Small intestine (tissue), 7 donors: ENCODE measurements at regions not wholly inside any gene's neighbourhood (a gene's known extent, or its start where the extent isn't known, plus 50 kb on each side); places are given as distances from the start of the nearest gene placed in this dataset.

Experiments
- DNase-seq, 2 donors: peaks; one replicate each; pipeline versions ENCODE4 v3.0.0 to v3.0.0-alpha.2; 2013
- FAIRE-seq: peaks from 2 replicates; lab custom pipeline; 2012; peaks lifted over from hg19 to GRCh38; lab: Jason Lieb, UNC
- H3K27ac ChIP-seq, 3 donors: one replicate each; pipeline ENCODE4 v1.5.1; 2013; ENCODE audit warnings: low read length in 2 of 3, mild to moderate bottlenecking in 2 of 3, control low read depth in 1 of 3, inconsistent platforms in 1 of 3, low read depth in 1 of 3, moderate library complexity in 1 of 3
- H3K27me3 ChIP-seq, 3 donors: one replicate each; pipeline ENCODE4 v1.6.1; 2013; ENCODE audit warnings: low read length in 3 of 3, inconsistent platforms in 1 of 3; ENCODE audit not compliant: control insufficient read depth in 3 of 3, insufficient read depth in 3 of 3
- H3K36me3 ChIP-seq, 3 donors: one replicate each; pipeline ENCODE4 v1.6.1; 2013; ENCODE audit warnings: low read length in 3 of 3, inconsistent platforms in 1 of 3, low read depth in 1 of 3, mild to moderate bottlenecking in 1 of 3, moderate library complexity in 1 of 3; ENCODE audit not compliant: control insufficient read depth in 3 of 3, insufficient read depth in 2 of 3
- H3K4me1 ChIP-seq, 3 donors: one replicate each; pipeline ENCODE4 v1.6.1; 2013; ENCODE audit warnings: low read length in 2 of 3, inconsistent platforms in 1 of 3, low read depth in 1 of 3, mild to moderate bottlenecking in 1 of 3, moderate library complexity in 1 of 3; ENCODE audit not compliant: control insufficient read depth in 3 of 3, insufficient read depth in 2 of 3
- H3K4me3 ChIP-seq, 3 donors: one replicate each; pipeline ENCODE4 v1.5.1; 2013; ENCODE audit warnings: low read length in 3 of 3, control low read depth in 1 of 3, inconsistent platforms in 1 of 3, low read depth in 1 of 3, mild to moderate bottlenecking in 1 of 3, moderate library complexity in 1 of 3
- H3K9me3 ChIP-seq, 2 donors: one replicate each; pipeline ENCODE4 v1.6.1; 2013; ENCODE audit warnings: low read depth in 1 of 2, low read length in 1 of 2; ENCODE audit not compliant: control insufficient read depth in 2 of 2, insufficient read depth in 1 of 2
- WGBS, 3 donors: extraction: QIAGEN DNeasy Blood & Tissue Kit; methylation state at CpG; one replicate each; pipeline ENCODE4 v1.1.7; 2013; 5-methylcytosine and 5-hydroxymethylcytosine counted together
- donor health status: healthy with polysubstance abuse.
- donor health status: control.
- donor health status: control.
- donor health status: Bipolar disorder and iron deficiency.
- donor health status: healthy.

DNA sequence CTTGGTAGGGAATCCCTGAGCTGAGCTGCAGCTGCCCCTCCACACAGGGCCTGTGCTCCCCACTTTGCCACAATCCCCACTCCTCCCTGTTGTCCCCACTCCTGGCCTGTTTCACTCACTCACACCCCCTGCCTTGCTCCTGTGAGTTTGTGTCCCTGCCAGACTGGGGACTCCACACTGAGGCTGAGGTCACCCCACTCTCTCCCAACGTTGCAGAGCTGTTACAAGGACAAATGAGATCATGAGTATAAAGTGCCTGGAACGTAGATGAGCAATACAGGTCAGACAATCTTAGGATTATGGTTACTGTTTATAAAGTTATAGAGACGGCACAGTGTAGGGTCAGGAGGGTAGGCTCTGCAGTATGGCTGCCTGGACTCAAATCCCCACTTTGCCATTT lies 426.0 kb upstream of the SULF2 start:
- DNase-seq (no peak), FAIRE-seq (no peak)
- H3K36me3 ChIP-seq = no peaks in the 10 kb centered on the region
- WGBS, 3 donors = 20 to 52% (median 28%) methylated on average over 3 of the region's 3 CpGs
- H3K9me3 ChIP-seq = no peaks in the 10 kb centered on the region
- H3K4me1 ChIP-seq = no peaks in the 10 kb centered on the region
- H3K27ac ChIP-seq = no peak overlapping the region
- no peak overlapping the region for H3K4me3 ChIP-seq
- no peaks in the 10 kb centered on the region for H3K27me3 ChIP-seq

DNA sequence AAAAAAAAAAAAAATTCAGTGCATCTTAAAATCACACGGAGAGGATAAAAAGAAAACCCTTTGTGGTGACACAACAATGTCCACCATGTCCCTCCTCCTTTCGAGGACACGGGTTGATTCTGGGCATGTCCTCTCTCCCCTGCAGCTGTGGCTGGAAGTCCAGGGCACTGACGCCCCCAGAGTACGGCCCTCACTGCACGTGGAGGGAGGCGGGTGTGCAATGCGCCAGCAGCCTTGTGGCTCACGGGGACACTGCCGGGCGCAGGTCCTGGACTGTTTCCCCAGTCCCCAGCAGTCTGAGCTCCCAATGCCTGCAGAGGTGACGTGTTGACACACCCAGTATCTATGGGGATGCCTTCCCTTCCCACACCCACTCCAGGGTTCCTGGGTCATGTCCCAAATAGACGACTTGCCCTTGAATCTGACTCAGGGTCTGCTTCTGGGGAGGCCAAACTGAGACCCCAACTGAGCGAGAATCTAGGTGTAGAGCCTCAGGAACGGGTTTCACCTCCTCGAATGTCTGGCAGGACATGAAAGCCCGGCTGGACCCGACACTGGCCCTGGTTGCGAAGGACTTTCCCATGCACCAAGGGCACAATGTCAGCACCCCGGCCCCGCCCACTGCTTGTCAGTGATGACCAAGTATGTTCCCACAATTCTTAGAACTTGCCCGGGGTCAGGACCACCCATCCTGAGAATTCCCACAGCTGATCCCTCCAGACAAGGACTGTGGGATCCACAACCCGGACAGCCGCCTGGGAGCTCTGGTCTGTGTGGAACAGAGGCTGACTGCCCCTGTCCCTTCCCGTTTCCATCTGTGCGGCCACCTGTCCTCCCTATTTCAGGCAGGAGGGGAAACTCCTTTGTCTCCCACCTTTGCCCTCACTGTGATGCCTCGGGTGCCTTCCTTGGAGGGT lies 425.1 kb upstream of the SULF2 start:
- H3K4me3 ChIP-seq = no peak overlapping the region
- no peaks in the 10 kb centered on the region for H3K4me1 ChIP-seq
- H3K27me3 ChIP-seq = no peaks in the 10 kb centered on the region
- DNase-seq (no peak), FAIRE-seq (no peak)
- no peaks in the 10 kb centered on the region for H3K36me3 ChIP-seq
- no peak overlapping the region for H3K27ac ChIP-seq
- no peaks in the 10 kb centered on the region for H3K9me3 ChIP-seq
- WGBS, 3 donors = 57 to 77% (median 65%) methylated on average over 27 of the region's 27 CpGs

DNA sequence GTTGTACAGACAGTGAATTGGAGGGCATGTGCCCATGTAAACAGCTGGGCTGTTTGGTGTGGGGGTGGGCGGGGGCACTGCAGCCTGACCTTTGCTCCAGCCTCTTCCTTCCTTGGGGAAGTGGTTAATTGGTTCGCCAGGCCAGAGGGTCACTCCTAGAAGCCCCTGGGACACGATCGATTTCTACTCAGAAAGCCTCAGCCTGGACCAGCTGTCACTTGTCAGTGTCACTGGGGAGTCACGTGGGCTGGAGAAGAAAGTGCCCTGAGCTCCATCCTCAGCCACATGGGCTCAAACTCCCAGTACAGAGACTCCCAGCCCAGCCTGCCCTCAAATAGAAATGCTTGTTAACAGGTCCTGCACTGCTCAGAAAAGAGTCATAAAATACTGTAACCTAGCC lies 423.8 kb upstream of the SULF2 start:
- Histone ChIP-seq H3K4me1 (no peaks in the 10 kb centered on the region), H3K4me3 (no peak overlapping the region), H3K9me3 (no peaks in the 10 kb centered on the region), H3K27me3 (no peaks in the 10 kb centered on the region), H3K36me3 (no peaks in the 10 kb centered on the region), H3K27ac (no peak overlapping the region)
- peak in 1 of 2 donors; percentile 25 for DNase-seq
- 3 to 13% (median 5%) methylated on average over 5 of the region's 5 CpGs for WGBS, 3 donors
- FAIRE-seq = no peak

DNA sequence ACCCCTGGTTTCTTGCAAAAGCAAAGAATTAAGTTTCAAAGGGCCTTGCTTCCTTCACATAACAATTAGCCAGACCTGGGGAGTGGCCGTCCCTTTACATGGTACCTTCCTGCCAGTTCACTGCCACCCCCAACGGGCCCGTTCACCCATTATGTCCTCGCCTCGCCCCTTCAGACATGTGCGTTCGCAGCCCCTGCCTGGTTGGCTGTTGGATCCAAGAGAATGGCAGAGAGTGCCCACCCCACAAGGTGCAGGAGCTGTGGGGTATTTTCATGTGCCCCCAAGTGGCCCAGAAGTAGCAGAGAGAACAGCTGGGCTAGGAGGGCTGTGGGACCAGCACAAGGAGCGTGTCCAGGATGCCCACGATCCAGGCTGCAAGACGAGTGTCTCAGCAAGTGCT lies 422.9 kb upstream of the SULF2 start:
- Histone ChIP-seq H3K9me3 (no peaks in the 10 kb centered on the region), H3K27ac (no peak overlapping the region), H3K4me1 (no peaks in the 10 kb centered on the region), H3K27me3 (no peaks in the 10 kb centered on the region), H3K4me3 (no peak overlapping the region), H3K36me3 (no peaks in the 10 kb centered on the region)
- FAIRE-seq (no peak), DNase-seq (no peak)
- 85 to 89% (median 88%) methylated on average over 10 of the region's 10 CpGs for WGBS, 3 donors

DNA sequence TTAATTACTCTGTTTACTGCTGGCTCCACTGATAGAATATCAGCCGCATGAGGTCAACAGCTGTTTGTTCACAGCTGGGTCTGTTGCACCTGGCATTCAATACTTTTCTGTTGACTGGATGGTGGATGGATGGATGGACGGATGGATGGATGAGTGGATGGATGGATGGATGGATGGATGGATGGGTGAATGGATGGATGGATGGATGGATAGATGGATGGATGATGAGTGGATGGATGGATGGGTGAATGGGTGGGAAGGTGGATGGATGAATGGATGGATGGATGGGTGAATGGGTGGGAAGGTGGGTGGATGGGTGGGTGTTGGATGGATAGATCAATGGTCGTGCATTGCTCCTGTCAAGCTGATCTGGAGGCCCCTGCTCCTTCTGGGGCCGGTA lies 422.2 kb upstream of the SULF2 start:
- Histone ChIP-seq H3K4me3 (no peak overlapping the region), H3K36me3 (no peaks in the 10 kb centered on the region), H3K4me1 (no peaks in the 10 kb centered on the region), H3K27ac (no peak overlapping the region), H3K9me3 (no peaks in the 10 kb centered on the region), H3K27me3 (no peaks in the 10 kb centered on the region)
- FAIRE-seq (no peak), DNase-seq (no peak)
- 72 to 81% (median 75%) methylated on average over 4 of the region's 4 CpGs for WGBS, 3 donors

DNA sequence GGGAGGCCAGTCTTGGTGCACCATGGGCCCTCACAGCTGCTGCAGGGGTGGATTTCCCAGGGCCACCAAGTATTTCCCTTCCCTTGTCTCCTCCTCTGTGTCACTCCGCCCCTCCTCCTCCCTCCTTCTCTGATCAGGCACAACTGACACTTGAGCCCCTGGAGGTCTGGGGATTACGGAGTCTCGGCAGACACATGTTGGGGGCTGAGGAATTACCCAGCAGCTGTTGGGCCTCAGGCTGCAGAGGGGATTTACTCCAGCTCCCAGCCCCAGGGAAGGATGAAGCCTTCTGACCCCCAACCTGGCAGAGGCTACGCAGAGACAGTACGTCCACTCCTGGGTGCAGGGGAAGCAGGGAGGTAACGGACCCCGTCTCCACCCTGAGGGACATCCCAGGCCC lies 420.5 kb upstream of the SULF2 start:
- no peak for DNase-seq
- Histone ChIP-seq H3K27ac (no peak overlapping the region), H3K27me3 (no peaks in the 10 kb centered on the region), H3K9me3 (no peaks in the 10 kb centered on the region), H3K4me3 (no peak overlapping the region), H3K36me3 (no peaks in the 10 kb centered on the region), H3K4me1 (no peaks in the 10 kb centered on the region)
- no peak for FAIRE-seq
- 87 to 91% (median 88%) methylated on average over 7 of the region's 7 CpGs for WGBS, 3 donors

DNA sequence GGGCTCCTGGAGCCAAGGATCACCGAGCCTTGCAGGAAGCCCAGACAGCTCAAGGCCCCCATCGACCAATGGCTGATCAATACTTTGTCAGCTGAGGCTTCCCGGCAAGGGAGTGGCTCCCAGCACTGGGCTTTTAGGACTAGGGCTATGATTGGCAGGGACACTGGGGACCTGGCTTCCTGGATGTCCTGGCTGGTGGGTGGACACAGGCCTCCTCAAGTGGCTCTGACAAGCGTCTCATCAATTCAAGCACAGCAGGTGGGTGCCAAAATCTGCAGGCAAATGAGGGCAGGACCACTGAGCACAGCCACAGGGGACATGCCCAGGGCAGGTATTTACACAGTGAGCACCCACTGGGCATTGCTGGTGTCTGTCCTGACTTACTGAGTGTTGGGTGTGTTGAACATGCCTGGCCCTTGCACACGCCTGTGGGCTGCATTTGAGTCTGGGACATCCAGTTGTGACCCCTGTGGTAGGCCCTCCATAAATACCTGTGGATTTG lies 420.1 kb upstream of the SULF2 start:
- Histone ChIP-seq H3K4me1 (no peaks in the 10 kb centered on the region), H3K9me3 (no peaks in the 10 kb centered on the region), H3K4me3 (no peak overlapping the region), H3K27me3 (no peaks in the 10 kb centered on the region), H3K27ac (no peak overlapping the region), H3K36me3 (no peaks in the 10 kb centered on the region)
- no peak for FAIRE-seq
- no peak for DNase-seq
- 52 to 73% (median 65%) methylated on average over 5 of the region's 5 CpGs for WGBS, 3 donors

DNA sequence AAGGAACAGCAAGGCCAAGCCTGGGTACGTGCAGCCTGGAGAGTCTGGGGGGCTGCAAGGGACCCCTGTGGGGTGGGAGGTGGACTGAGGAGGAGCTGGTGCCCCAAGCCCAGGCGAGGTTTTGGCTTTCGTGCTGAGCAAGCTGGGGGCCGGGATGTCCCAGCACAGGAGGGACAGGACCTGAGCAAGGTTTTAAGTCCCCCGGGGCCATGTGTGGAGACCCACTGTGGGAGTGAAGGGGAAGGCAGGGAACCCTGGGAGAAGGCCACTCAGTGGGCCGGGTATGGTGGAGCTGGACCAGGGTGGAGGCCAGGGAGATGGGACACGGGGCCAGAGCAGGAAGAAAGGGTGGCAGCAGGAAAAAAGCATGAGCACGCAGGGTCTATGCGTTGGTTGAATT lies 419.2 kb upstream of the SULF2 start:
- FAIRE-seq (no peak), DNase-seq (no peak)
- H3K27me3 ChIP-seq = no peaks in the 10 kb centered on the region
- no peaks in the 10 kb centered on the region for H3K36me3 ChIP-seq
- no peak overlapping the region for H3K4me3 ChIP-seq
- 85 to 93% (median 92%) methylated on average over 9 of the region's 9 CpGs for WGBS, 3 donors
- H3K27ac ChIP-seq = no peak overlapping the region
- H3K9me3 ChIP-seq = no peaks in the 10 kb centered on the region
- no peaks in the 10 kb centered on the region for H3K4me1 ChIP-seq
